Activated CD4-positive, alpha-beta T cell treated with anti-CD3 and anti-CD28 coated beads, Interleukin-10, Interleukin-2, amounts not matched to agents 100 ng/mL and 50 ng/mL, durations not matched to agents 16 hours and 8 hours (primary cell): ENCODE measurements at regions not wholly inside any gene's neighbourhood (a gene's known extent, or its start where the extent isn't known, plus 50 kb on each side); places are given as distances from the start of the nearest gene placed in this dataset.

Source experiments
- DNase-seq: peaks from one replicate; pipeline ENCODE4 v3.0.0-alpha.2; 2020

- DNase-seq, result no peak
These were observed 1006.0 kb upstream of the EEF2KMT start for GRCh38 chr16:6103561-6103960.

DNA sequence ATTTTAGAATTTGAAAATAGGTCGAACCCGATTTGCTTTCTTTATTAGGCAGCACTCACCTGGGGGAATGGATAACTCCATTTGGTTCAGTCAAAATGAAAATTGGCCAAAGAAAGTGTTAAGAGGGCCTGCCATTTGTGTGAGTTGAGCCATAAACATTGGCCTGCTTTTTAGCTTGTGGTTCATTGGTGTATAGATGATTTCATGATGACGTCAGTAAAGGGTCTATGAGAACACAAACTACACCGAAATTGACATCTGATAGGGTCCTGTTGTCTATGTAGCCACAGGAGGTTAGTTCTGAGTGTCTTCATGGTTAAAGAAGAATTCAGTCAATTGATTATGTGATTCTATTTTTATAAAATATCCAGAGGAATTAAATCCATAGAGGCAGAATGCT lies 1001.5 kb upstream of the EEF2KMT start:
- no peak for DNase-seq

- no peak for DNase-seq
These were observed 999.5 kb upstream of the EEF2KMT start for GRCh38 chr16:6096931-6097670.

- no peak for DNase-seq
These were observed 997.8 kb upstream of the EEF2KMT start for GRCh38 chr16:6095414-6095813.

GRCh38 chr16:6091021-6091420 lies 993.4 kb upstream of the EEF2KMT start:
- no peak for DNase-seq

DNA sequence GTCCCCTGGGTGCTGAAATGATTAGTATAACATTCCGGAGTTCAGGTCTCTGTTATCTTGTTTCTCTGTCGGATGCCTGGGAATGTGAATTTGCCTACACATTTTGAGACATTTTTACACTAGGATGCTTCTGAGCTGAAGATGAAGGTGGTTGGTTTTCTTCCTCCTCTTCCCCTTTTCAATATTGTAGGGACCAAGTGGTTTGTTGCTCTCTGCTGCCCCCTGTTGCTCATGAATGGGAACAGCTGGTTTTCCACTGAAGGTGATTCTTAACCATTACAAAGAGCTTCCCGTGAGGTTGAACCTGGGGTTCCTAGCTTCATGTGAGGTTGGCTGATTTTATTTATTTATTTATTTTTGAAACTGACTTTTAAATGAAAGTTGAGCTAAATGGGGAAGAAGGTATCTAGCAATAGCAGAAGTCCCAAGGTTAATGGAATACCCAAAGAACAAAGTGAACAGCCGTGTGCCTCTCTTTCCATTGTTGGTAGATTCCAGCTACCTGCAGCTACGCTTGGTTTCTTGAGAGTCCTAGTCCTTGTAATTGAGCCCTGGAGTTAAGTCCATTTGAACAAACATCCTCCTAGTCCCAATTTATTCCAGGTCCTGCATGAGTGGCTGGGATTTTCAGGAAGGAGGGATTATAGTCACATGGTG lies 983.9 kb upstream of the EEF2KMT start:
- peak; percentile 29 for DNase-seq

DNA sequence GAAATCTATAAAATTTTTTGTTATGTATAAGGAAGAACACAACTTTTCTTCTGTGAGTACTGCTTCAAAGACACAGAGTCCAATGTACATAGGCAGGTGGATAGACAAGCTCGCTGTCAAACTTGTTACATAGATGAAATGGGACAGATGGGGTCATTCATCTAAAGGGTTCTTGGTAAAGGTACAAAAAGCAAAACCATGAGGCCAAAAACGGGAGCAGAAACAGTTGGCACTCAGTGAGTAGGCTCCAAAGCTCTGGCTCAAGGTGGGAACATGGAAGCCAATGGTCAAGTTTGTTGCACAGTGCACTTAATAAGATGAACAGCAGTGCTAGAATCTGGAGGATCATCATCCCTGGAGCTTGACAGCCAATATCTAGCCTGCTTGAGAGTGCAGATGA lies 979.0 kb upstream of the EEF2KMT start:
- DNase-seq, result no peak

GRCh38 chr16:6068063-6068462 lies 970.5 kb upstream of the EEF2KMT start:
- DNase-seq, result no peak

DNA sequence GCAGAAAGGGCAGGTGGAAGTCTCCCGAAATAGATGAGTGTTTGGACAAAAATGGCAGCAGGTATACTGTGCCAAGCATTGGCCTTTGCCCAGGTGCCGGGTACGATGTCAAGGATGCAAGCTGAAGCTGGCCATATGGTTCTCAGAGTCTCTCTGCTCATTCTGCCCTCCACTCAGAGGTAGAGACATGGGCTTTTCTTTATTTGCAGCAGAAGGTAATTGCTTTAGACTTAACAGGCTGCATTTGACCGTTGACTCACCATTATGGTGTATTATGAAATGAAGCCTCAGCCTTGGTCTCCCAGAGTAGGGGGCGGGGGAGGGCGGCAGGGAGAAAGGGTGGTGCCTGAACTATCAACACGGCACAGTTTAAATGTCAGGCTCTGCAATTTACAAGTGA lies 969.1 kb upstream of the EEF2KMT start:
- no peak for DNase-seq

GRCh38 chr16:6063526-6063925 lies 965.9 kb upstream of the EEF2KMT start:
- DNase-seq, result no peak

DNA sequence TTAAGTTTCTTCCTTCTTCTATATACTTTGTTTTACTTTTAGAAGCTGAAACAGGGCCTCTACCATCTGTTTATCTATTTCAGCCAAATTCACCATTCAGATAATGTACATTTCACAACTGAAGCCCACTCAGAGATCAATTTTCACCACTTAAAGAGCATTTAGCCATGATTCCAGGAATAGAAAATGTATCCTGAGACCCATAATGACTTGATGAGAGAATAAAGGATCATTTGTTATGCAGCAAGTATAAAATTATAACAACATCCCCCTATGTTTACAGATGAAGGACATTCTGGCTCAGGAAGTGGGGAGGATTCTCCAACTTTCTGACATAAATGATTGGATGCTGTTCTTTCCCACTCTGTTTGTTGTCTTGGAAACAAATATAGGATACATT lies 962.1 kb upstream of the EEF2KMT start:
- DNase-seq, result no peak

DNA sequence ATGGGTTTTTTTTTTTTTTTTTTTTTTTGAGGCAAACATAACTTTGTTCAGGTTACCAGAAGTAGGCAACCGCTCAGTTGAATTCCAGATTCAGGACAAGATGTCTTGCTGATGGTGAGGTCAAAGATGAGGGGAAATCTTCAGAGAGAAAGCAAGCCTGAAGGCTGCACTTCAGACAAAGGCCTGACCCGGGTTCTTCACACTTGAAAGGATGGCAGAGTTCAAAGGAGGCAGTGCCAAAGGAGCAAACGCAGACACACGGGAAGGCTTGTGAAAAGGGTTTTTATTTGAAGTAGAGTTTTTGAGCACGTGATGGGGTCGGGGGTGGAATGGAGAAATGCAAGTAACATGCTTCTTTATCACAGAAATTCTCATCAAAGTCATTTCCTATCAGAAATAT lies 960.2 kb upstream of the EEF2KMT start:
- no peak for DNase-seq

GRCh38 chr16:6048017-6048416 lies 950.4 kb upstream of the EEF2KMT start:
- no peak for DNase-seq

GRCh38 chr16:6047325-6047724 lies 949.7 kb upstream of the EEF2KMT start:
- DNase-seq, result no peak

DNA sequence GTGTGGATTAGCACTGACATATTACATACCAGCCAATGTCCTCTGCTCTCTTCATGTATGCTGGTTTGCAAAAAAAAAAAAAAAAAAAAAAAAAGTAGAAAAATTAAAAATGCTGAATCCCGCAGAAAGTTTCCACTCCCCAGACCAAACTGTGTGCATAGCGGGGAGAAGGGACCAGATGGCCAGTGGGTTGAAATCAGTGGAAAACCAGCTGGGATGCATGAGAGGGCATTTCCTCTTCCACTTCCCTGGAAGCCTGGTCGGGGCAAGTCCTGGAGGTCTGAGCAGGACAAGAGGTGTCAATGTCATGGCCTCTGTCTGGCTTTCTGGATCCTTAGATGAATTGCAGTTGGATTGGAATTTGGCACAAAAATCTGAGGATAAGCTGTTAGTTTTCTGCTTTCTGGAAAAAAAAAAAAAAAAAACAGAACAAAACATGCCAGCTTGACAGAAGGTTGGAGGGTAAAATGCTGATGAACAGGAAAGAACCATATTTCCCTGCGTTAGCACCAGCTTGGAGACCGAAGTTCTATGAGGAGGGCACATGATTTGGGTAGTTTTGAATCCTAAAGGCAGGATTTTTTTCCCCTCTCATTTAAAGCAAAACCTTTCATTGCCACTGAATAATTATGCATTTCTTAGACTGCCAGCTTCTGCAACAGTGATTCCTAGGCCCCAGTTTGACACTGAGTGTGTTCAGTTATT lies 941.5 kb upstream of the EEF2KMT start:
- DNase-seq, result no peak

GRCh38 chr16:6035161-6035560 lies 937.6 kb upstream of the EEF2KMT start:
- no peak for DNase-seq

DNA sequence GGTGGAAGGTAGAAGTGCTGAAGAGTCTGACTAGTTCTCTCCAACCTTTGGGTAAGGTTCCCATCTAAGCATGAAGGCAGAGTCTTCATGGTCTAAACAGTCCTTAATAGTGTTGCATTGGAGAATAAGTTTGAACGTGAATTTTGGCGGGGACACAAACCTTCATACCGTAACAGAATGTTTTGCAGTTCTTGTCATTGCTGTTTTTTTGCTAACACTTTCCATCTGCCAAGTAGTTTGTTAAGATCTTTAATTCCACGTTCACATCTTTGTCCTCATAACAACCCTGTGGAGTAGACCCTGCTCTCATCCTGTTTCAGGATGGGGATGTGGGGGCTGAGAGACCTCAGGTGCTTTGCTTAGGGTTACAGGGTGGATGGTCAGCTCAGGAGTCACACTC lies 936.9 kb upstream of the EEF2KMT start:
- no peak for DNase-seq

- no peak for DNase-seq
These were observed 934.8 kb upstream of the EEF2KMT start for GRCh38 chr16:6032438-6032837.

DNA sequence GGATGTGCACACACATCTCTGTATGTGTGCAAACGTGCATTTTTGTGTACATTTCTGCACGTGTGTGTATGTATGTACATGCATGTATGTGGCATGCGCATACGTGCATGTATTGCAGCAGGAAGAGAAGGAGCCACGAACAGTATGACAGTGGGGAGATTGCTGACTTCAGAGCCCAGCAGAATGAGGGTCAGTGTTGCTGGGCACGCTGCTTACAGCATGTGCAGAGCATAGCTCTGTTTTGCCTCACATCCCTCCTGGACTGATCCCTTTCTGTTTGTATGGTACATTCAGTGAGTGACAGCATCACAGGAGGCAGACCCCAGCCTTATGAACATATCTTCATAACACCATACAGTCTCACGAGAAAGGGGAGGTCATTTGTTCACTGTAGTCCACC lies 934.0 kb upstream of the EEF2KMT start:
- no peak for DNase-seq

GRCh38 chr16:6031102-6031501 lies 933.5 kb upstream of the EEF2KMT start:
- DNase-seq, result no peak

DNA sequence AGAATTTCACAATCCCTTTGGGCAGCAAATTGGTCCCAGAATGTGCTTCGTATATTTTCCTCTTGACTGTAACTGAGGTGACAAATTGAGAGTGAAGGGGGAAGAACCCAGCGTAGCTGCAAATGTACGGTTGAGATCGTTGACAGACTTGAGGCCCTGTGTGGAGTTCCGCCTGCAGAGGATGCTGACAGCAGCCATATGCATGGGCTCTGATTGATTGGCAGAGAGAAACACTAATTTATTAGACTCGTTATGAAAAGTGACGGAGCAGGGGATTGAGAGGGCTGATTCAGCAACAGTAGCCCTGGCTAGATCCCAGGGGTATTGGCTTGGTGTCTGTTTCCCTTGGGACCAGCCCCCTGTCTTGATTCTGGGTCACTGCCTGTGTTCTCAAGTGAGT lies 930.1 kb upstream of the EEF2KMT start:
- no peak for DNase-seq

DNA sequence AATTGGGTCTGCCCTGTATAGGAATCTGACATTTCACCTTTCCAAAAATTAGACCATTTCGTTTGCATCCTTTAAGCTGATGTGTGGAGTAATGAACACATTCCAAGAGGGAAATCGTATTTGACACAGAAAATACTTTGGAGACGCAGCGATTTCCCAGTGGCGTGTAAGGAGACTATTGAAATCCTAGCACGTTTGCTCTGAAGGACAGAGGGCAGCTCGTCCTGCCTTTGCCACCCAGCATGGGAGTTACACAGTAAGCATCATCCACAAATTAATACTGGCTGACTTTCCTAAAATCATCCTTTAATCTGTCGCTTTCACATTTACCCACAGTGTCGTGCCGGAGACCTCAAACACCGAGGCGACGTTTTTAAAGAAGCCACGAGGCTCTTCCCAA lies 925.9 kb upstream of the EEF2KMT start:
- DNase-seq, result no peak

- no peak for DNase-seq
These were observed 923.8 kb upstream of the EEF2KMT start for GRCh38 chr16:6021276-6021943.
